ENCODE measurements at regions not wholly inside any gene's neighbourhood (a gene's known extent, or its start where the extent isn't known, plus 50 kb on each side); places are given as distances from the start of the nearest gene placed in this dataset.
"Not testable (repeated sequence)": the region's sequence is repeated elsewhere in the genome, so short reads cannot be mapped to it uniquely, and the experiment has no call there.

DNA sequence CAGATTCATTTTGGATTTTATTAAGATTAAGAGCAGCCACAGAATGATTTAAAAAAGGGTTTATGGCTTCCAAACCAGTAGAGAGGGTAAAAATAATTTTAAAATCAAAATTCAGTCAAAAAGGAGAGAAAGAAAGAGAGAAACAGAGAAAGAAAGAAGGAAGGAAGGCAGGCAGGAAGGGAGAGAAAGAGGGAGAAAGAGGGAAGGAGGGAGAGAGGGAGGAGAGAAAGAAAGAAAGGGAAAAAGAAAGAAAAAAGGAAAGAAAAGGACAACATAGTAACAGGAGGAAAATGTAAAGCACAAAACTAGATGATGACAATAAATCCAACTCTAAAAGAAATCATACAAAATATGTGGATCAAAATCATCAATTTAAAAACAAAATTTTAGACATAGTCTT lies 79.6 kb upstream of the FRG1 start:
- no peak for DNase-seq

DNA sequence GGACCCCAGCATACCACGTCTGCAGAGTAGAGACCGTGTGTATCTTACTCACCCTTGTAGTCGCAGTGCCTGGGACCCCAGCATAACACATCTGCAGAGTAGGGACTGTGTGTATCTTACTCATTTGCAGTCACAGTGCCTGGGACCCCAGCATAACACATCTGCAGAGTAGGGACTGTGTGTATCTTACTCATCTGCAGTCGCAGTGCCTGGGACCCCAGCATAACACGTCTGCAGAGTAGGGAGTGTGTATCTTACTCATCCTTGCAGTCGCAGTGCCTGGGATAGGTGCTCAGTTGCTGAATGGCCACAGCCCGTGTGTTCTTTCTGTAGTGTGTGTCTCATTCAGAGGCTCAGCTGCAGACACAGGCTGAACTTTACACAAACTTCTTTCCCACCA lies 71.4 kb upstream of the FRG1 start:
- DNase-seq: no peak

DNA sequence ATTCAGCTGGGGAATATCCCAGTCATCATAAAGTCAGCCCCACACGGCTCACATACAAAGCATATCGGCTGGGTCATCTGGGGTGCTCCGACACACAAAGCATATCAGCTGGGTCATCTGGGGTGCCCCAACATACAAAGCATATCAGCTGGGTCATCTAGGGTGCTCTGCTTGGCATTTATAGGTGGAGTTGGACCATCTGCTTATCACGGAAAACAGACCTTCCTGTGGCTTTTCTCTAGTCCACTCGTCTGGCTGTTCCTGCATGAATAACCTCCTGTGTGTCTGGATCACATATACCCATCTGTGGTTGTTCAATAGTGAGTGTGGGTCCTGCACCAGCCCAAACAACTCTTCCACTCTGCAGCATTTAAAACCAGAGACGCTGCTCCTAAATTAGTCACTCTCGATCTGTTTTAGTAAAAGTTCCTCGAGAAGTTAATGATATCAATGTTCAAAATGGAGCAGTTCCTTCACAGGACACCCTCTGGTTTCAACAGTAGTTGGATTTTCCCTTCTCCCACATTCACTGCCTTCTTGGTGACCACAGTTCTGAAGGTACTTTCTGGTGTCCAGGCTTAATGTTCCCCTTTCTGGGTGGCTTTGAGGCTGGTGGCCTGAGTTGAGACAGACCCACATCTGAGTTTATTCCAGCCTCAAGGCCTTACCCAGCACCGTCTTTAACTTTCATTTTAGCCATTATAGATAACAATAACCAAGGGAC lies 70.0 kb upstream of the FRG1 start:
- DNase-seq: no peak

- DNase-seq: no peak
Measured at GRCh38 chr4:189874591-189874990, 66.1 kb upstream of the FRG1 start.

DNA sequence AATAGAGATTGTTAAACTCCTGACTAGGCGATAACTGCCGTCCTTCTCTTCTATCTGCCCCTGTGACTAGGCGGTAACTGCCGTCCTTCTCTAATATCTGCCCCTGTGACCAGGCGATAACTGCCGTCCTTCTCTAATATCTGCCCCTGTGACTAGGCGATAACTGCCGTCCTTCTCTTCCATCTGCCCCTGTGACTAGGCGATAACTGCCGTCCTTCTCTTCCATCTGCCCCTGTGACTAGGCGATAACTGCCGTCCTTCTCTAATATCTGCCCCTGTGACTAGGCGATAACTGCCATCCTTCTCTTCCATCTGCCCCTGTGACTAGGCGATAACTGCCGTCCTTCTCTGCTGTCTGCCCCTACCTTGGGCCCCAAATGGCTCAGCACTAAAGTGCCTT lies 59.5 kb upstream of the FRG1 start:
- DNase-seq: not testable (repeated sequence)

GRCh38 chr4:189888407-189888806 lies 52.3 kb upstream of the FRG1 start:
- not testable (repeated sequence) for DNase-seq
